Activated CD4-positive, alpha-beta T cell treated with anti-CD3 and anti-CD28 coated beads, Interleukin-2, Interleukin-6, amounts not matched to agents 100 ng/mL and 50 ng/mL, durations not matched to agents 16 hours and 8 hours (primary cell): ENCODE measurements at regions not wholly inside any gene's neighbourhood (a gene's known extent, or its start where the extent isn't known, plus 50 kb on each side); places are given as distances from the start of the nearest gene placed in this dataset.
"Not testable (repeated sequence)": the region's sequence is repeated elsewhere in the genome, so short reads cannot be mapped to it uniquely, and the experiment has no call there.

Experiments used
- DNase-seq: peaks from one replicate; pipeline ENCODE4 v3.0.0-alpha.2; 2020

- DNase-seq = no peak
These were observed 187.8 kb downstream of the ZNF516 start for GRCh38 chr18:76307293-76307690.

- no peak for DNase-seq
These were observed 188.3 kb downstream of the ZNF516 start for GRCh38 chr18:76306685-76307292.

GRCh38 chr18:76285866-76286265 lies 209.2 kb downstream of the ZNF516 start:
- DNase-seq = no peak

GRCh38 chr18:76281565-76281964 lies 213.5 kb downstream of the ZNF516 start:
- DNase-seq = no peak

GRCh38 chr18:76277801-76278200 lies 217.2 kb downstream of the ZNF516 start:
- DNase-seq = no peak

- DNase-seq = no peak
These were observed 219.2 kb downstream of the ZNF516 start for GRCh38 chr18:76275727-76276313.

- peak; percentile 5 for DNase-seq
These were observed 220.4 kb downstream of the ZNF516 start for GRCh38 chr18:76274468-76275289.

GRCh38 chr18:76273956-76274355 lies 221.1 kb downstream of the ZNF516 start:
- no peak for DNase-seq

GRCh38 chr18:76273036-76273545 lies 222.0 kb downstream of the ZNF516 start:
- no peak for DNase-seq

GRCh38 chr18:76267423-76267822 lies 227.6 kb downstream of the ZNF516 start:
- not testable (repeated sequence) for DNase-seq

GRCh38 chr18:76266236-76266991 lies 228.6 kb downstream of the ZNF516 start:
- DNase-seq = no peak

- no peak for DNase-seq
These were observed 229.4 kb downstream of the ZNF516 start for GRCh38 chr18:76265497-76266235.

GRCh38 chr18:76264876-76265250 lies 230.2 kb downstream of the ZNF516 start:
- no peak for DNase-seq

- no peak for DNase-seq
These were observed 230.7 kb downstream of the ZNF516 start for GRCh38 chr18:76264198-76264875.

- no peak for DNase-seq
These were observed 231.7 kb downstream of the ZNF516 start for GRCh38 chr18:76263046-76264005.

GRCh38 chr18:76260941-76261472 lies 234.0 kb downstream of the ZNF516 start:
- no peak for DNase-seq

GRCh38 chr18:76259711-76260110 lies 235.3 kb downstream of the ZNF516 start:
- no peak for DNase-seq

GRCh38 chr18:76259096-76259495 lies 235.9 kb downstream of the ZNF516 start:
- DNase-seq = no peak

- DNase-seq = no peak
These were observed 236.8 kb downstream of the ZNF516 start for GRCh38 chr18:76258209-76258608.

- no peak for DNase-seq
These were observed 239.9 kb downstream of the ZNF516 start for GRCh38 chr18:76255070-76255683.
